HG03439 (cell line): ENCODE measurements at regions not wholly inside any gene's neighbourhood (a gene's known extent, or its start where the extent isn't known, plus 50 kb on each side); places are given as distances from the start of the nearest gene placed in this dataset.

Experiments used
- ATAC-seq: cut with Tn5 transposase; IDR thresholded peaks from one replicate; pipeline ENCODE4 v1.9.1; 2021; ENCODE audit warnings: mild to moderate bottlenecking, moderate library complexity; ENCODE audit not compliant: unreplicated experiment

DNA sequence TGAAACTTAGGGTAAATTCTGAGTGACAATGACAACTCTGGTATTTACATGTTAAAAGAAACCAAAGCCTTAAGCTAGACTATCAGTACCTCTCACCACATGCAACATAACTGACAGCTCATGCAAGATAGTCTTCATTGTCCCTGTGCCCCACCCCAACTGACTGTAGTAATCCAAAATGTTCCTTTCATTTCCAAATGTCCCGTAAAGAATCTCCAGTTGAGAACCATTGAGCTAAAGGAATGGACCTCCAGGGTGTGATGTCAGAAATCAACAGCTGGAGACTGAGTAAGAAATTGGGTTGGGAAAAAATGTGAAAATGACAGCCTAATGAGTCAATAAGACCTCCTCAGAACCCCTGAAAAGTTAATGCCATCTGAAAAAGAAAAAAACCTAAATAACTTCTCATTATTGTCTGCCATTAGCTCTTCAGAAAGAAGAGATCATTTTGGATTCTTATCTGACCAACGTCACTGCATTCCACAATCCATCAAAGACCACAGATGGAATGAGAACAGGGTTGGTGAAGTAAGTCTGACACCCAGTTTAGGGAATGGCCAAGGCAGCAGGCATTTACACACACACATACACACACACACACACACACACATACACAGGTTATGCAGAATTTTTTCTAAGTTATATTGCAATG, 51.7 kb upstream of the ACVR2A start:
- ATAC-seq, result no peak

DNA sequence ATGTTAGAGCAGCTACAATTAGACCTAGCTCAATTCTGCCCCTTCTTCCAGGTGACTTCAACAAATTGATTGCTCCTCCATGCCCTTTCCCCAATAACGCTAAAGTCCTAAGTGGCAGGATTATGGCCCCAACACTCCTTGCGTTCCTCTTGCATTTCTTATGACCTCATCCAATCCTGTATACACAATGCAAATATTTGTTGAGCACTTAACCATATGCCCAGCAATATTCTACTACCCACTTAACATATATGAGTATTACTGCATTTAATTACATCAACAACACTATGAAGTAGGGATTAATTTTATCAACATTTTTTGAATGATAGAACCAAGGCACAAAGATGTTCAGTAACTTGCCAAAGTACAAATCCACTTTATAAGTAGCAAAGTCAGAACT, 54.2 kb upstream of the ACVR2A start:
- ATAC-seq, result no peak

DNA sequence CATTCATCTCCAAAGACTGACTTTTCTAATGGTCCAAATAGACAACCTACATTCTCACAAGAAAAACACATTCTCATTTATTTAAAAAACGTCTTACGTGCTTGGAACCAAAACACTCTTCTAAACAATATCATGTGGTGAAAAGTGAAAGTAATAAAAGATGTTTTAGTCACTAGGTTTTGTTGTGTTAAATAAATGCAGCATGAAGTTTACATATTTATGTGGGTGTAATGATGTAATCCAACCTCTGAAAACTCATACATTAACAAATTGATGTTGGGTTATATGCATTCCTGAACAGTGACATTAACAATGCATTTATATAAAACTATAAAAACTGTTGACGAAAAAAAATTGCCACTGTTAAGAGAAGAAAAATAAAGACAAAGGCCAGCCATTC, 55.1 kb upstream of the ACVR2A start:
- no peak for ATAC-seq

DNA sequence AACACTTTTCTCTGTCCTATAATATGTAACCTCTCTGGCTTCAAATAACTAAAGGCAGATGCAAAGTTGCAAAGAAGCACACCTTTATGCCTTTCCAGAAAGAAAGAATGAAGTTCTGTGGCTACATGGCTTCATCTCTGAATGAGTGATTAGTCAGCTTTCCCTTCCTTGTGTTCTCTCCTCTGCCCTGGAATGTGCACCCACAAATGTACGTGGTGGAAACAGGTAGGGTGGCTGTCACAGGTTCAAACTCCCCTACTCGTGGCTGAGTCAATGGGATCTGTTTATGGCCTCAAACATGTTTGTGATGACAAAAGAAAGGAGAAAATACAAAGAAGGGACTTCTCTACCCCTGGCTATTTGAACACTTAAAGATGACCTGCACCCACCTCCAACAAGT, 55.5 kb upstream of the ACVR2A start:
- no peak for ATAC-seq

DNA sequence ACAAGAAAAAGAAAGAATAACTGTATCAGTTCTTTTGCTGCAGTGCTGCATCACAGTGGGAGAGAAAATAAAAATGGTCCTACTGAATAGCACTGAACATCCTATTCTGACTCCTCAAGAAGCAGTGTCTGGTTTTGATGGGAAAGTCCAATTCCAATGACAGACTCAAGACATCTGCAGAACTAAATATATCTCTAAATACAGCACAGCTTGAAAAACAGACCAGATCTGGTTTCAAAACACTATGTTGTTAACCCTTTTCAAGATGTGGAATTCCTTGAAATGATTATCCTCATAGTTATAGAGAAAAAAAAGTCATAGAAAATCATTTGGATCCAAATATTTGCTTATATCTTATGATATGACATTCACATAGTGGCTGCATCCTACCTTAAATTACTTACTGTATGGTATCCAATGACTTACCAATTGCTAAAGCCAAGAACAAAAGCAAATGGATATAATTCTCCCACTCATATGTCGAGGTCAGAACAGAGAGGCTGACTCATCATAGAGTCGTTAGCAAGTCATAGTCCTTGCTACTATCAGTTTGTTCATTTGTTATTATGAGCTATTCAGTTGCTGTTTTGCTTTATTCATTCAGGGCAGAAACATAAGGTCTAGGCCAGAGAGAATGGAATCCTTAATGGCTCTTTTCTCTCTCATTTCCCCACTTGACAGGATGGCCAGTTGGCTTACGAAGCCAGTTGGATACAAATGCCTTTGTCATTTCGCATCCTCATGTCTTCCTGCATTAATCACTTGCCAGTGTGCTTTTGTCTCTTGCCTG, 62.5 kb upstream of the ACVR2A start:
- ATAC-seq, result no peak

DNA sequence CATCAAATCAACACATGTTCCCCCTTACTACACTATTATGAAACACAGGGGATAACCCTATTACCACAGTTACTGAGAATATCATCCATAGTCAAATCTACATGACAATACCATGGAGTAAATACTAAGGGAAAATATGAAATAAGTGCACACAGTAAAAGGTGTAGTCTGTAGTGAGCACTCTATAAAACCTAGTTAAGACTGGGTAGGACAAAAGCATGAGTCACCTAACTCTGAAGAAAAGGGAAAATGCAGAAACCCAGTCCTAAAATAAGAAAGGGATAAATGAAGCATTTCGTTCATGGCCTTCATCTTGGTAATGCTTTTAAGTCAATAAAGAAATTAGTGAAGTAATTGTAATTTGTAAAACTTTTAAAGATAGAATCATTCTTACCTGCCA, 65.4 kb upstream of the ACVR2A start:
- no peak for ATAC-seq

DNA sequence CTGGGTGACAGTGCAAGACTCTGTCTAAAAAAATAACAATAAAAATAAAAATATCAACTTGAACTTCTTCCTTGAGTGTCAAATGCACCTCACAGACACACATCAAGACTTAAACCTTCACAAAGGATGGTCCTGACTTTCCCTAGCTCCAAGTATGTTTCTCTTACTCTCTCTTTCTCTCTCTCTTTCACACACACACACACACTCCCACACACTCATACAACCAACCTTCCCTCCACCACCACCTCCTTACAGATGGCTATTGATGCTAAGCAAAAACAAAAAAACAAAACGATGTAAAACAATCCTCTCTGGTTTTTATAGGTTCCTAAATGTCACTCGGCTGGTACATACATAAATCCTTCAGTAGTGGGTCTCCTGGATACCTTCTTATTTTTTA, 67.4 kb upstream of the ACVR2A start:
- no peak for ATAC-seq

- no peak for ATAC-seq
Observed at GRCh38 chr2:147774805-147775204, 70.0 kb upstream of the ACVR2A start.

DNA sequence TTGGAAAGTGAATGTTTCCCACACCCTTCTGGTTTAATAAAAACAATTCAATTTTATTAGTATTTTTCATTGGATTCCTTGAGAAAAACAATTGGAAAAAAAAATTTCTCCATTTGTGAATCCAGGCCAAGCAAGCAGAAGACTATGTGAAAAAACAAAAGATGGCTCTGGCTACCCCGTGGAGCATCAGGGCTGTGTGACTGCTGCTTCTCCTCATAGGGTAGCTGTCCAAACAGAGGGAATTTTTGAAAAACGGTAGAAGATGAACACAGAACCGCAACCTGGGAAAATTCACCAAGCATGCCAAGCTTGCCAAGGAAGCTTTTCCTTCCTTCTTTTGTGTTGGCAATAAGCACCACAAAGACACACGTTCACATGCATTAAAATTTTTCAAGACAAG, 71.3 kb upstream of the ACVR2A start:
- ATAC-seq, result no peak

- no peak for ATAC-seq
Observed at GRCh38 chr2:147772781-147773180, 72.0 kb upstream of the ACVR2A start.

- no peak for ATAC-seq
Observed at GRCh38 chr2:147763861-147764260, 81.0 kb upstream of the ACVR2A start.

- ATAC-seq, result no peak
Observed at GRCh38 chr2:147760984-147761383, 83.8 kb upstream of the ACVR2A start.

- no peak for ATAC-seq
Observed at GRCh38 chr2:147759536-147759935, 85.3 kb upstream of the ACVR2A start.

DNA sequence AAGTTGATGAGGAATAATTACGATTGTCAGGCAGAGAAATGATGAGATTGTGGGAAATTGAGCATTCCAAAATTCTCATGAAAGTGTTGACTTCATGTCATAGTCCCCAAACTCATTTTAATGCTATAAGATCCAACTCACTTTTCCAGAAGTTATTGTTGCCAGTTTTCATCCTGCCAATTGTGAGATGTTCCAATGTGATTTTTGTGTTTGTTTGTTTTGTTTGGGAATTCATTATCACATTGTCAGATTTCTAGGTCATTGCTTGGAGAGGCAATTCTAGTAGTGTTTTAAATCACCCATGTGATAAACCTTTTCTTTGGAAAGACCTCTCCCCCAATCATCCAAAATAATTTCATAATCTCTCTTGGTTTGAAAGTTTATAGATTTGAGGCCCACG, 86.0 kb upstream of the ACVR2A start:
- ATAC-seq, result no peak

- ATAC-seq, result no peak
Observed at GRCh38 chr2:147756069-147756468, 88.8 kb upstream of the ACVR2A start.

DNA sequence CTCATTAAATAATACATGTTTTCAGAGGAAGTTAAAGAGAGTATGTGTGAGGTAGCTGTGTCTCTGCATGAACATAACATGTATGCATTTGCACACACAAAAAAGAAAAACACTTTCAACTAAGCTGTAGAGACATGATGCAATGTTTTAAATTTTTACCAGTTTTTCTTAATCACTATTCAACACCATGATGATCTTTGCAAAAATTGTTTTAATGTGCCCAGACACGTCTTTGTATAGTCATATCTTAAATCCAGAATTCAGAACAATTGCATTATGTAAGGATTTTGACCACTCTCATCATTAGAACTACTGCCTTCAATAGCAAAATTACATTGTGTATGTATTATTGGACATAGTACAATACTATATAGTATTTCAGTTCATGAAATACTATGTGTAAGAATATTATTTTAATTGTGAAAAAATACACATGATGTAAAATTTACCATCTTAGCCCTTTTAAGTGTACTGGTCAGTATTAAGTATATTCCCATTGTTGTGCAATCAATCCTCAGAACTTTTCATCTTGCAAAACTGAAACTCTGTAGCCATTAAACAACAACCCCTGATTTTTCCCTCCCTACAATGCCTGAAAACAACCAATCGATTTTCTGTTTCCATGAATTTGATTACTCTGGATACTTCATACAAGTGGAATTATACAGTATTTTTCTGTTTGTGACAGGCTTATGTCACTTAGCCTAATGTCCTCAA, 104.5 kb upstream of the ACVR2A start:
- ATAC-seq, result no peak

DNA sequence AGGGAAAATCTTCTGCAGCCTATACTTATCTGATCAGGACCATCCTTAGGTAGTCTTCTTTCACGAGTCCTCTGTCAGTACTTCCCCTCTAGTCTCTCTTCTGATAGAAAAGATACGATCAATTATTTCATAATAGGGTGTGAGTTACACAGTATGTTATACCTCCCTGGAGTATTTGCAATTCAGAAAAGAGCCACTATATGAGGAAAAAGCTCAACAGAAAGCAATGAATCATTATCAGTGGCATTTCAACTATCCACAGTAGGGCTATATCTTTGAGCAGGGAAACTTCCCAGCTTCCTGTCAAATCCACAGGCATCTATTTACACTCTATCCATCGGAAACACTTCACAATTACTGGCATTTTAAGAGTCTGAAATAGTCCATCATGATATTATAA, 105.3 kb upstream of the ACVR2A start:
- ATAC-seq, result no peak

DNA sequence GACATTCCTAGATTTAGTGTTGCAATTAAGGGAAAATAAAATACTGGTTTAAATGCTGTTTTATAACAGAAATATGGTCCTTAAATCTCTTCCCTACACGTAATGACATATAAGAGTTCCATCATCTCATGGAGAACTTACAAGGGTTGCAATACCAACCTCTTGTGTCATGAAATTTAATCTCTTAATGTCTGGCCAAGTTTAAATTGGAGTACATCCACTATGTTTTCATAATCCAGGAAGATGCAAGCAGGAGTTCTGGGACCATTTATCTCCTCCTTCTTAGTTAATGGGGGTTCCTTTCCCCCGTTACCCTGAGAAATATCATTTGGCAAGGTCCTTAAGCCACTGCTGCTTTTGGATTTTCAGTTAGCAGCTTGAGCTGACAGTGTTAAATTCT, 126.0 kb upstream of the ACVR2A start:
- no peak for ATAC-seq

GRCh38 chr2:147716906-147717305, 127.9 kb upstream of the ACVR2A start:
- ATAC-seq, result no peak

GRCh38 chr2:147715807-147716206, 129.0 kb upstream of the ACVR2A start:
- no peak for ATAC-seq

DNA sequence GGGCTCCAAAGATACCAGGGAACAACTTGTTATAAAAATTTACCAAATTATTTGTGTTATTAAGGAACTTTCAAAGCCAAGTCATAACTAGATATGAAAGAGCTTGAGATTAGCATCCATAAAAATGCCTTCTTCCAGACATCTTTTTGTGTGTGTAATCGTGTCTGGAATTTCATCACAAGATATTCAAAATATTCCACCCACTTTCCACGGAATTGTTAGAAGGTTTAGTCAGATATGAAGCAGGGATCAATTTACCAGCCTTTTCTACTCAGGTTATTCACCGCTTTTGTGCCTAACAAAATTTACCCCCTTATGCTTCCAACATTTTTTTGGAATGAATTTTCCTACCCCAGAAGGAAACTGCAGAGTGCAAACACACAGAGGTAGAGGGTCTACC, 130.2 kb upstream of the ACVR2A start:
- ATAC-seq, result no peak

DNA sequence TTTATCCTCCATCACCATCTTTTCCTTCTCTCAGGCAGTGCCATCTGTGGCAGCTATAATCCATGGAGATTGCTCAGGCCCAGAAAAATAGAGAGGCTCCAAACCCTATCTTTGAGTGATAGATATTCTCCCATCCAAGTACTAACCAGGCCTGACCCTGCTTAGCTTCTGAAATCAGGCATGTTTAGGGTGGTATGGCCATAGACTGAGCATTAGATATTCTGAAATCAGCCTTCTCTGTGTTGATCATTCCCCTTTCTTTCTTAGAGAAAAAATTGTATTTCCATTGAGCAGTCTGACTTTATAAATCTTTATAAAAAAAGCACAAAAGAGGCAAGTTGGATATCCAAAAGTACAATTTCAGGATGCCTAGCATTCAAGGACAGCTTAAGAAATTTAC, 131.5 kb upstream of the ACVR2A start:
- no peak for ATAC-seq
